CD8-positive, alpha-beta memory T cell (primary cell): ENCODE measurements at regions not wholly inside any gene's neighbourhood (a gene's known extent, or its start where the extent isn't known, plus 50 kb on each side); places are given as distances from the start of the nearest gene placed in this dataset.

Experiments used
- CTCF ChIA-PET: fragments of 350-600 bp; sonication (Branson Sonifier 250); formaldehyde crosslinking; loops from one replicate; lab custom pipeline; 2021; ENCODE audit warnings: antibody characterized with exemption; lab: Charles Lee
- POLR2A ChIA-PET: fragments of 350-600 bp; sonication (Branson Sonifier 250); formaldehyde crosslinking; loops from one replicate; lab custom pipeline; 2021; ENCODE audit warnings: antibody characterized with exemption; lab: Charles Lee
- DNase-seq, 5 donors: peaks; one replicate each; pipeline versions ENCODE4 v3.0.0 to v3.0.0-alpha.2; 2020 to 2022; ENCODE audit warnings: mixed read lengths in 1 of 5
- H3K27ac ChIP-seq: one replicate; pipeline ENCODE4 v1.7.0; 2013; ENCODE audit warnings: low read depth, mild to moderate bottlenecking, low read length, moderate library complexity
- H3K27me3 ChIP-seq: 2 replicates; pipeline ENCODE4 v1.7.0; 2013; ENCODE audit warnings: low read length, mild to moderate bottlenecking; ENCODE audit not compliant: insufficient read depth, poor library complexity, severe bottlenecking
- H3K36me3 ChIP-seq: 2 replicates; pipeline ENCODE4 v1.7.0; 2013; ENCODE audit warnings: mild to moderate bottlenecking, low read length, moderate library complexity; ENCODE audit not compliant: insufficient read depth
- H3K4me1 ChIP-seq: 2 replicates; pipeline ENCODE4 v1.7.0; 2013; ENCODE audit warnings: mild to moderate bottlenecking, low read length, moderate library complexity; ENCODE audit not compliant: insufficient read depth
- H3K4me3 ChIP-seq: 2 replicates; pipeline ENCODE4 v1.7.0; 2013; ENCODE audit warnings: mild to moderate bottlenecking, low read length
- H3K9me3 ChIP-seq: 2 replicates; pipeline ENCODE4 v1.7.0; 2013; ENCODE audit warnings: mild to moderate bottlenecking, low read length
- H3K27ac Mint-ChIP-seq, 8 donors: one replicate each; pipeline ENCODE4 v1.8.0; 2020 to 2021; ENCODE audit warnings: mixed read lengths in 8 of 8, mild to moderate bottlenecking in 6 of 8, inconsistent platforms in 3 of 8, moderate library complexity in 3 of 8
- H3K27me3 Mint-ChIP-seq, 2 donors: one replicate each; pipeline ENCODE4 v1.8.0; 2020 to 2021; ENCODE audit warnings: mixed read lengths in 2 of 2, mild to moderate bottlenecking in 1 of 2, moderate library complexity in 1 of 2
- H3K36me3 Mint-ChIP-seq, 3 donors: one replicate each; pipeline ENCODE4 v1.8.0; 2020 to 2021; ENCODE audit warnings: mixed read lengths in 3 of 3, inconsistent platforms in 1 of 3, mild to moderate bottlenecking in 1 of 3
- H3K4me1 Mint-ChIP-seq, 3 donors: one replicate each; pipeline ENCODE4 v1.8.0; 2020 to 2021; ENCODE audit warnings: mixed read lengths in 3 of 3, inconsistent platforms in 1 of 3, mild to moderate bottlenecking in 1 of 3
- H3K4me3 Mint-ChIP-seq, 7 donors: one replicate each; pipeline ENCODE4 v1.8.0; 2020 to 2021; ENCODE audit warnings: mixed read lengths in 7 of 7, mild to moderate bottlenecking in 6 of 7, moderate library complexity in 4 of 7, inconsistent platforms in 2 of 7
- H3K9me3 Mint-ChIP-seq, 5 donors: one replicate each; pipeline ENCODE4 v1.8.0; 2020 to 2022; ENCODE audit warnings: mixed read lengths in 5 of 5, mild to moderate bottlenecking in 3 of 5, moderate library complexity in 2 of 5, inconsistent platforms in 1 of 5

DNA sequence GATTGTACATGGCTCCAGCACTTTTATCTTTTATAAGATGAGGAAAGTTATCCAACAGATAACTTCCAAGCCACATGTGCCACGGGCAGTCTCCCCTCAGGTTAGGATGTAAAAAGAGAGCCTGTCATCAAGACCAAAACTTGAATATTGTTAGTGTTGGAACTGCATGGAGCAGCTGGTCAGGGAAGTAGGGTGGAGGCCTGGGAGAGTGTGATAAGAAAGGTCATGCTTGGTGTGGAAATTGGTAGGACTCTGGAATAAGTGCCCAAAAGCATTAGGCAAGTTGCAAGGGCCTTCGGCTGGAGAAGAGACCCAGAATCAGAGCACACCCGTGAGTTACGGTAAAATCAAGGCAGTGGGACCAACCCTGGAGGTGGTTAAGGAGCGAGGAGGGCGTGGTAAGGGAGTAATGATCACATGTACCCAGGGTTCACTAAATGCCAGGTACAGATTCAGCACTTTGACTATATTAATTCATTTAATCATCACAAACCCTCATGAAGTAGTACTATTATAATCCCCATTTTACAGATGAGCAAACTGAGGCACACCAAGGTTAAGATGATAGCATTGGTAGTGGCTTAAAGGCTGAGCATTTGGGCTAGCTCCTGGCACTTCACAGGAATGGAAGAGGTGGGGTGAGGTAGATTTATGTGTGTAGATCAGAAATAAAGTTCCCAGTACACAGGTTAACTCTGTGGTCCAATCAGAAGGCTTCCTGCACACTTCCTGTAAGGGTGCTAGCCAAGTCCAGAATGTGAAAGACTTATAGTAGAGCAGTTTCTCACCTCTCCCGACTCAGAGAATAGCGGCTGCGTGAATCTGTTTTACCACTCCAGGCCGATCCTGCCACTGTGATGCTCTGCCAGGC lies 96.5 kb upstream of the ZNF608 start:
- Mint-ChIP-seq H3K9me3 (peaks cover 0 to 8% (median 3%) of the 10 kb centered on the region in 5 donors), H3K27ac (no peak overlapping the region), H3K36me3 (no peaks in the 10 kb centered on the region), H3K27me3 (no peaks in the 10 kb centered on the region), H3K4me3 (no peak overlapping the region), H3K4me1 (no peaks in the 10 kb centered on the region)
- Histone ChIP-seq H3K9me3 (no peaks in the 10 kb centered on the region), H3K27ac (no peak overlapping the region), H3K4me3 (no peak overlapping the region), H3K4me1 (no peaks in the 10 kb centered on the region), H3K27me3 (no peaks in the 10 kb centered on the region), H3K36me3 (no peaks in the 10 kb centered on the region)
- ChIA-PET CTCF (no interaction called here), POLR2A (no interaction called here)
- no peak for DNase-seq

DNA sequence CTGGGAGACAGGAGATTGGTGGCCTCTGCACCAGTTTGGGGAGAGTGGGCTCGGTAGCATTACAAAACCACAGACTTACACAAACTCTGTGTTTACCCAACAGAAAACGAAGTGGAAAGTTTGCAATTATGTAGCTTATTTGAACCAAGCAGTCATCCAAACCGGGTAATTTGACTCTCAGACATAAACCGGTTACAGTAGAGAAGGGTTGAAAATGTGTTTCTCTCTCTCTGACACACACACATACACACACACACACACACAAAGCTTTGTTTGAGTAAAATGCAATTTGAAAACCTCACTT lies 97.1 kb upstream of the ZNF608 start:
- CTCF ChIA-PET, result no interaction called here
- Histone ChIP-seq H3K36me3 (no peaks in the 10 kb centered on the region), H3K27ac (no peak overlapping the region), H3K27me3 (no peaks in the 10 kb centered on the region), H3K4me1 (no peaks in the 10 kb centered on the region), H3K9me3 (no peaks in the 10 kb centered on the region), H3K4me3 (no peak overlapping the region)
- POLR2A ChIA-PET, result no interaction called here
- Mint-ChIP-seq H3K27me3 (no peaks in the 10 kb centered on the region), H3K9me3 (peaks cover 0 to 8% (median 3%) of the 10 kb centered on the region in 5 donors), H3K4me1 (no peaks in the 10 kb centered on the region), H3K4me3 (no peak overlapping the region), H3K36me3 (no peaks in the 10 kb centered on the region), H3K27ac (no peak overlapping the region)
- DNase-seq, result no peak

DNA sequence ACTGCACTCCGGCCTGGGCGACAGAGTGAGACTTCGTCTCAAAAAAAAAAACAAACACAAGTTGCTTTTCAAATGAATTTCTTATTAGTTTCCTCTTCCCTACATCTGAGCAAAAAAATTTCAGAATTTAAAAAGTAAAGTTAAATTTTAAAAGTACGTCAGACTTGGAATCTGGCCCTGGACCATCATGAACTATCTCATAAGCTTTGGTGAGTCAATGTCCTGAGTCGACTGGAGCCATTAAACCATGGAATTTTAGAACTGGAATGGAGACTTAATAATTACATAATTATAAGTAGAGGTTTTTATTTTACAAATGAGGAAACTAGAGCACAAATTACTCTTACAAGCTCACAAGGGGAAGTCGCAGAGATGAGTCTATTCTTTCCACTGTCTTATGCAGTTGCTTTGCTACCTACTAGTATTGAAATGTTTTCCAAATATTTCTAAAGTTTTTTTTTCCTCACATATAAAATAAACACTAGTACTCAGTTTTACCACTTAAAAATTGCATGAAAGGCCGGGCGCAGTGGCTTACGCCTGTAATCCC lies 98.0 kb upstream of the ZNF608 start:
- Mint-ChIP-seq H3K9me3 (peaks cover 0 to 8% (median 4%) of the 10 kb centered on the region in 5 donors), H3K36me3 (no peaks in the 10 kb centered on the region), H3K27ac (no peak overlapping the region), H3K4me1 (no peaks in the 10 kb centered on the region), H3K4me3 (no peak overlapping the region), H3K27me3 (no peaks in the 10 kb centered on the region)
- ChIA-PET POLR2A (no interaction called here), CTCF (no interaction called here)
- Histone ChIP-seq H3K27me3 (no peaks in the 10 kb centered on the region), H3K27ac (no peak overlapping the region), H3K4me1 (no peaks in the 10 kb centered on the region), H3K4me3 (no peak overlapping the region), H3K36me3 (no peaks in the 10 kb centered on the region), H3K9me3 (no peaks in the 10 kb centered on the region)
- no peak for DNase-seq

DNA sequence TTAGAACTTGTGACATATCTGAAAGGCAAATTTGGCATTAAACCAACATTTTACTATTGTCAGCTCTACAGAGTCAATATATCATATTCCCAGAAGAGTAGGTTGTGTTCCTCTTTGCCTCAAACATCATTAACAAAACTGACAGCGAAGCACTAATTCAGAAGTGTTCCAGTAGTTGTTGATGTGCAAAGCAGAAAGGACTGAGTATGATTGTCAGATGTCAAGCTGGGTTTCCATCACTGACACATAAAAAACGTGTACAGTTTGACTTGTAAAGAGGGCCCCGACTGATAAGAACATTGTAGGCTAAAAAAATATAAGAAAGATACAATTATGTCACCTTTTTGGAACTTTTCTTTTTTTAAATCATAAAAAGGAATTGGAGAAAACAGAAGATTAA lies 101.5 kb upstream of the ZNF608 start:
- ChIA-PET CTCF (no interaction called here), POLR2A (no interaction called here)
- no peak overlapping the region for H3K4me3 ChIP-seq
- Mint-ChIP-seq H3K36me3 (no peaks in the 10 kb centered on the region), H3K9me3 (peaks cover 0 to 11% (median 5%) of the 10 kb centered on the region in 5 donors), H3K27me3 (peaks cover 0 to 2% of the 10 kb centered on the region in 2 donors), H3K4me3 (no peak overlapping the region), H3K27ac (no peak overlapping the region), H3K4me1 (no peaks in the 10 kb centered on the region)
- DNase-seq, result no peak
- H3K36me3 ChIP-seq, result no peaks in the 10 kb centered on the region
- H3K9me3 ChIP-seq, result no peaks in the 10 kb centered on the region
- no peaks in the 10 kb centered on the region for H3K4me1 ChIP-seq
- H3K27ac ChIP-seq, result no peak overlapping the region
- no peaks in the 10 kb centered on the region for H3K27me3 ChIP-seq

DNA sequence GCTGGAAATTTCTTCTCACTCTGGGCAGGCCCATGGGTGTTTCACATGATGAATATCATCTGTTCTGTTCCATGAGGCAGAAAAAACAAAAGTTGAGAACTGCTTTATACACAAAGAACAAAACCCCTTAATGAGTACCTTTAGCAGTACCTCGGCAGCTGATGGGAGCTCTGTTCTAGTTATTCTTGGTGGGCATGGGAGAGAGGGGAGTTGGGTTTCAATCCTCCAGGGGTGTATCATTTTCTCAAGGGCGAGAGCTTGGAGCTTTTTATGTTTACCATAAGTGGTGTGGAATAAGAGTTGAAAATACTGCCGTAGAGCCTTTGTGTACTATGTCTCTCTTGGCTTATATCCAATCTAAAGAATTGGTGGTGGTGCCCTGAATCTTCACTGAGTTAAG lies 103.3 kb upstream of the ZNF608 start:
- DNase-seq, result no peak
- no peaks in the 10 kb centered on the region for H3K36me3 ChIP-seq
- POLR2A ChIA-PET, result no interaction called here
- no peaks in the 10 kb centered on the region for H3K4me1 Mint-ChIP-seq
- H3K9me3 Mint-ChIP-seq, result peaks cover 0 to 18% (median 5%) of the 10 kb centered on the region in 5 donors
- no peak overlapping the region for H3K27ac ChIP-seq
- no peak overlapping the region for H3K27ac Mint-ChIP-seq
- CTCF ChIA-PET, result interaction anchor here (0.5 kb wide), 1 partner anchor 37 kb away, joined by 3 read pairs; no protein-coding TSS in a partner anchor
- no peak overlapping the region for H3K4me3 Mint-ChIP-seq
- no peak overlapping the region for H3K4me3 ChIP-seq
- no peaks in the 10 kb centered on the region for H3K36me3 Mint-ChIP-seq
- H3K27me3 Mint-ChIP-seq, result peaks cover 0 to 2% of the 10 kb centered on the region in 2 donors
- H3K4me1 ChIP-seq, result no peaks in the 10 kb centered on the region
- H3K27me3 ChIP-seq, result no peaks in the 10 kb centered on the region
- no peaks in the 10 kb centered on the region for H3K9me3 ChIP-seq

DNA sequence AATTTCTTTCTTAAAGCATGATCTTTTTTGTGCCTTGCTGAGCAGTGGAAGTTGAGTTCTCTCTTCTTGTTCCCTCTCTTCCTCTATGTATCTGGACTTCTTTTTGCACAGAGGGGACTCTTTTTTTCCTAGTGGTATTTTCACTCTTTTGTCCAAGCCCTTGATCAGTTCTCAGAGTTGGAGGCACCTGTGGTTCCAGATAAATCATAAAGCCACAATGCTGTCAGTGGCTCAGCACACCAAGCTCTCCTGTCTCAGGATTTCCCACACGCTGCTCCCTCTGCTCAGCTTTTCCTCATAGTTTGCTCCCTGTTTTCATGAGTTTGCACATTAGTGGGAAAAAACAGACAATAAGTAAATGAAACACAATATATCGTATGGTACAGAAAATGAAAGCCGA lies 110.3 kb upstream of the ZNF608 start:
- peaks cover 3 to 13% (median 4%) of the 10 kb centered on the region in 5 donors for H3K9me3 Mint-ChIP-seq
- no peaks in the 10 kb centered on the region for H3K9me3 ChIP-seq
- CTCF ChIA-PET, result no interaction called here
- H3K36me3 ChIP-seq, result no peaks in the 10 kb centered on the region
- no peaks in the 10 kb centered on the region for H3K27me3 ChIP-seq
- POLR2A ChIA-PET, result no interaction called here
- H3K27me3 Mint-ChIP-seq, result peaks cover 0 to 2% of the 10 kb centered on the region in 2 donors
- no peak overlapping the region for H3K4me3 Mint-ChIP-seq
- no peaks in the 10 kb centered on the region for H3K36me3 Mint-ChIP-seq
- H3K27ac Mint-ChIP-seq, result no peak overlapping the region
- no peaks in the 10 kb centered on the region for H3K4me1 Mint-ChIP-seq
- H3K27ac ChIP-seq, result no peak overlapping the region
- no peaks in the 10 kb centered on the region for H3K4me1 ChIP-seq
- no peak overlapping the region for H3K4me3 ChIP-seq
- DNase-seq, result no peak

DNA sequence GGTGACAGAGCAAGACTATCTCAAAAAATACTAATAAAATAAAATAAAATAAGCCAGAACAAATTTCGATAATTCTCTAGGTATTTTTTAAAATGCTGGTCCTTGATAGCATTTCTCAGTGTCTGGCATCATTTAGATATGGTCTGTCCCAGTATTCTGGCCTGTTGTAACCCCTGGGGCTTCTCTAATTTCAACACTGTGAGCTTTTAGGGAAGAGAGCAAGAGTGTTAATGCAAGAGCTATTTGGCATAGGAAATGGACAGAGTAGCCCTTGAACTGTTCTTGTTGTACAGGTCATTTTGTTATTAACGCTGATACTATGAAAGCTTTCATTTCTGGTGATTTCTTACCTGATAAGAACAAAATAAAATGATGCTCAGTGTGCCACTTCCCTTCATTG lies 112.2 kb upstream of the ZNF608 start:
- Histone ChIP-seq H3K4me3 (no peak overlapping the region), H3K27me3 (no peaks in the 10 kb centered on the region), H3K27ac (no peak overlapping the region), H3K36me3 (no peaks in the 10 kb centered on the region), H3K9me3 (no peaks in the 10 kb centered on the region), H3K4me1 (no peaks in the 10 kb centered on the region)
- Mint-ChIP-seq H3K27me3 (no peaks in the 10 kb centered on the region), H3K4me1 (no peaks in the 10 kb centered on the region), H3K4me3 (no peak overlapping the region), H3K9me3 (peaks cover under 1 to 8% (median 5%) of the 10 kb centered on the region in 5 donors), H3K27ac (no peak overlapping the region), H3K36me3 (no peaks in the 10 kb centered on the region)
- POLR2A ChIA-PET, result no interaction called here
- CTCF ChIA-PET, result no interaction called here
- no peak for DNase-seq

DNA sequence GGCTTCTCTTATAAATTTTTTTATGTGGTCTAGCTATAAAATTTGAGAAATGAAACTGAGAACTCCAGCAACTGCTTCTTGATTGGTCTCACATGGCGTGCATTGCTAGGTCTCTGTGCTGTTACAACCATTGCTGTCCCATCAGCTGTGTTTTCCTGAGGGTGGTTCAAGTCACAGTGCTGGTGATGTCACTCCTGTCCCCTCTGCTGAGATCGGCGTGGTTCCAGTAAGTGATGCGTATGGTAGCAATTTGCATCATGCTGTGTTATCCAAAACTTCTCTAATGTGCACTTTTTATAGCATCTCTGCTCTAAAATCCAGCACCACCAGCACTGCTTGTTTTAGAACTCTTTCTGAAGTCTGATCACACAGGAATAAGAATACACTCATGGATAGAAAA lies 112.6 kb upstream of the ZNF608 start:
- Histone ChIP-seq H3K27me3 (no peaks in the 10 kb centered on the region), H3K36me3 (no peaks in the 10 kb centered on the region), H3K4me1 (no peaks in the 10 kb centered on the region), H3K9me3 (no peaks in the 10 kb centered on the region), H3K4me3 (no peak overlapping the region), H3K27ac (no peak overlapping the region)
- ChIA-PET POLR2A (no interaction called here), CTCF (no interaction called here)
- Mint-ChIP-seq H3K27me3 (no peaks in the 10 kb centered on the region), H3K27ac (no peak overlapping the region), H3K4me1 (no peaks in the 10 kb centered on the region), H3K9me3 (peaks cover 0 to 10% (median 5%) of the 10 kb centered on the region in 5 donors), H3K4me3 (no peak overlapping the region), H3K36me3 (no peaks in the 10 kb centered on the region)
- DNase-seq, result no peak
